ENCODE measurements at regions not wholly inside any gene's neighbourhood (a gene's known extent, or its start where the extent isn't known, plus 50 kb on each side); places are given as distances from the start of the nearest gene placed in this dataset.
"Not testable (repeated sequence)": the region's sequence is repeated elsewhere in the genome, so short reads cannot be mapped to it uniquely, and the experiment has no call there.

- no peaks in the 10 kb centered on the region for H3K27me3 ChIP-seq (ENCODE audit: low read length)
- H3K4me2 ChIP-seq (ENCODE audit: low read depth, low read length, poor library complexity, severe bottlenecking): no peak overlapping the region
- no peak overlapping the region for H3K27ac ChIP-seq (ENCODE audit: low read depth, low read length)
- H3K36me3 ChIP-seq (ENCODE audit: low read length): no peaks in the 10 kb centered on the region
- TF ChIP-seq EZH2phosphoT487 (conservative IDR thresholded peaks at IDR 0.05; ENCODE audit: low read length): no peak
- no peak for TF ChIP-seq CTCF (IDR thresholded peaks at IDR 0.05; ENCODE audit: insufficient read depth, low read length, poor library complexity, severe bottlenecking)
- no peak overlapping the region for H2AFZ ChIP-seq (ENCODE audit: low read depth, low read length, severe bottlenecking)
- no peaks in the 10 kb centered on the region for H3K9me2 ChIP-seq (replicated peaks; ENCODE audit: insufficient read depth, low read length)
- H3K4me3 ChIP-seq (ENCODE audit: insufficient read depth, low read length, poor library complexity, severe bottlenecking): no peak overlapping the region
- no peaks in the 10 kb centered on the region for H4K20me1 ChIP-seq (ENCODE audit: low read depth, low read length)
- no peaks in the 10 kb centered on the region for H3F3A ChIP-seq (ENCODE audit: insufficient read depth)
- H3K9ac ChIP-seq (ENCODE audit: low read length): no peak overlapping the region
- no peaks in the 10 kb centered on the region for H3K79me2 ChIP-seq (ENCODE audit: insufficient read depth, low read length)
- no peaks in the 10 kb centered on the region for H3K9me3 ChIP-seq (ENCODE audit: insufficient read depth, low read length)
Observed at GRCh38 chr1:199590708-199591107, 436.8 kb upstream of the NR5A2 start.

GRCh38 chr1:199591468-199591867 lies 436.0 kb upstream of the NR5A2 start:
- Histone ChIP-seq H3K9me3 (ENCODE audit: insufficient read depth, low read length) (no peaks in the 10 kb centered on the region), H3K9me2 (replicated peaks; ENCODE audit: insufficient read depth, low read length) (no peaks in the 10 kb centered on the region), H2AFZ (ENCODE audit: low read depth, low read length, severe bottlenecking) (no peak overlapping the region), H3K4me3 (ENCODE audit: insufficient read depth, low read length, poor library complexity, severe bottlenecking) (no peak overlapping the region), H3K36me3 (ENCODE audit: low read length) (no peaks in the 10 kb centered on the region), H3K27ac (ENCODE audit: low read depth, low read length) (no peak overlapping the region), H3F3A (ENCODE audit: insufficient read depth) (no peaks in the 10 kb centered on the region), H3K27me3 (ENCODE audit: low read length) (no peaks in the 10 kb centered on the region), H3K79me2 (ENCODE audit: insufficient read depth, low read length) (no peaks in the 10 kb centered on the region), H4K20me1 (ENCODE audit: low read depth, low read length) (no peaks in the 10 kb centered on the region), H3K9ac (ENCODE audit: low read length) (no peak overlapping the region), H3K4me2 (ENCODE audit: low read depth, low read length, poor library complexity, severe bottlenecking) (no peak overlapping the region)
- TF ChIP-seq CTCF (IDR thresholded peaks at IDR 0.05; ENCODE audit: insufficient read depth, low read length, poor library complexity, severe bottlenecking) (no peak), EZH2phosphoT487 (conservative IDR thresholded peaks at IDR 0.05; ENCODE audit: low read length) (no peak)

- H3K9ac ChIP-seq (ENCODE audit: low read length): no peak overlapping the region
- TF ChIP-seq EZH2phosphoT487 (conservative IDR thresholded peaks at IDR 0.05; ENCODE audit: low read length) (no peak), CTCF (IDR thresholded peaks at IDR 0.05; ENCODE audit: insufficient read depth, low read length, poor library complexity, severe bottlenecking) (no peak)
- no peaks in the 10 kb centered on the region for H3K27me3 ChIP-seq (ENCODE audit: low read length)
- no peak overlapping the region for H3K4me2 ChIP-seq (ENCODE audit: low read depth, low read length, poor library complexity, severe bottlenecking)
- no peaks in the 10 kb centered on the region for H3K9me2 ChIP-seq (replicated peaks; ENCODE audit: insufficient read depth, low read length)
- H2AFZ ChIP-seq (ENCODE audit: low read depth, low read length, severe bottlenecking): no peak overlapping the region
- H3K27ac ChIP-seq (ENCODE audit: low read depth, low read length): no peak overlapping the region
- no peaks in the 10 kb centered on the region for H4K20me1 ChIP-seq (ENCODE audit: low read depth, low read length)
- H3F3A ChIP-seq (ENCODE audit: insufficient read depth): no peaks in the 10 kb centered on the region
- H3K4me3 ChIP-seq (ENCODE audit: insufficient read depth, low read length, poor library complexity, severe bottlenecking): no peak overlapping the region
- H3K79me2 ChIP-seq (ENCODE audit: insufficient read depth, low read length): no peaks in the 10 kb centered on the region
- H3K36me3 ChIP-seq (ENCODE audit: low read length): no peaks in the 10 kb centered on the region
- no peaks in the 10 kb centered on the region for H3K9me3 ChIP-seq (ENCODE audit: insufficient read depth, low read length)
Observed at GRCh38 chr1:199593475-199593874, 434.0 kb upstream of the NR5A2 start.

GRCh38 chr1:199596448-199596847 lies 431.1 kb upstream of the NR5A2 start:
- not testable (repeated sequence) for H3K9me3 ChIP-seq (ENCODE audit: insufficient read depth, low read length); H4K20me1 ChIP-seq (ENCODE audit: low read depth, low read length); H3K4me2 ChIP-seq (ENCODE audit: low read depth, low read length, poor library complexity, severe bottlenecking)

More at GRCh38 chr1:199596448-199596847, 431.1 kb upstream of the NR5A2 start:
- not testable (repeated sequence) for H3K36me3 ChIP-seq (ENCODE audit: low read length); H2AFZ ChIP-seq (ENCODE audit: low read depth, low read length, severe bottlenecking); H3K9me2 ChIP-seq (replicated peaks; ENCODE audit: insufficient read depth, low read length); H3K9ac ChIP-seq (ENCODE audit: low read length); H3K27ac ChIP-seq (ENCODE audit: low read depth, low read length); H3K4me3 ChIP-seq (ENCODE audit: insufficient read depth, low read length, poor library complexity, severe bottlenecking); H3K79me2 ChIP-seq (ENCODE audit: insufficient read depth, low read length); H3F3A ChIP-seq (ENCODE audit: insufficient read depth); H3K27me3 ChIP-seq (ENCODE audit: low read length)
